GM18951 (cell line): ENCODE measurements at regions not wholly inside any gene's neighbourhood (a gene's known extent, or its start where the extent isn't known, plus 50 kb on each side); places are given as distances from the start of the nearest gene placed in this dataset.

ENCODE experiments used
- POLR2A ChIP-seq: IDR thresholded peaks from 4 replicates; pipeline ENCODE4 v1.6.1; 2011; ENCODE audit warnings: mild to moderate bottlenecking; ENCODE audit not compliant: insufficient read length, insufficient read depth; ENCODE audit errors: extremely low read depth
- in situ Hi-C: fragments of 300-500 bp; cut with MboI; formaldehyde crosslinking; loops from one replicate; pipeline ENCODE4 v1.12.0; 2022; ENCODE audit warnings: low sequenced_read_pairs, mixed read lengths, inconsistent platforms; ENCODE audit not compliant: unreplicated experiment

- no peak for TF ChIP-seq POLR2A
- in situ Hi-C loops = no loop called here
Observed at GRCh38 chr9:134590240-134591081, 51.1 kb upstream of the COL5A1 start.

- in situ Hi-C loops = no loop called here
- TF ChIP-seq POLR2A = no peak
Observed at GRCh38 chr9:134591082-134591571, 50.5 kb upstream of the COL5A1 start.

GRCh38 chr9:134591573-134591981 is 50.0 kb upstream of the COL5A1 start:
- in situ Hi-C loops = no loop called here
- TF ChIP-seq POLR2A = no peak
